Mucosa of gallbladder (tissue), 1 donor: ENCODE measurements at regions not wholly inside any gene's neighbourhood (a gene's known extent, or its start where the extent isn't known, plus 50 kb on each side); places are given as distances from the start of the nearest gene placed in this dataset.

Experiments used
- DNase-seq: peaks from one replicate; pipeline ENCODE4 v3.0.0-alpha.2; 2020; ENCODE audit warnings: low spot score
- donor health status: DM: no; HTN: no; CAD: no.

GRCh38 chr6:33967966-33968724 lies 164.3 kb upstream of the MLN start:
- DNase-seq = no peak

DNA sequence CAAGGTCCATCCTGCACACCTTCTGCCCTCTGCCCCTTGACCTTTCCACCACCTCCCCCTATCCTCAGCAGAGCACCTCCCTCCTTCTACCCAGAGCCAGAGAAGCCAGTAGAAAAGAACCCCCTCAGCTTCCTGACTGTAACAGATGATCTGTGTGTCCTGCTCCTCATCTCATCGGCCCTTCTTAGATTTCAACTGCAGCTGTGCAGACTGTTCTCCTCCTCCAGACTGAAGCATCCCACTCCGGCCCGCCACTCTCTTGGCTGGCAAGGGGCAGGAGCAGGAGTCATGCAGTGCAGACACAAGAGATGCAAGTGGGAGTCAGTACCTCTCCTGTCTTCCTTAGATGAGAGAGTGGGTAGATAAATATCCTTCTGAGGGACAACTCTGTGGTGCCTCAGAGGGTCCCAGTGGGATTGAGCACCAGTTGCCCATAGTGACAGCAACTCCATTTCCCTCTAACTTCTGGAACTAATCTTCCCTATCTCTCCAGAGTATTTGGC lies 163.5 kb upstream of the MLN start:
- no peak for DNase-seq

DNA sequence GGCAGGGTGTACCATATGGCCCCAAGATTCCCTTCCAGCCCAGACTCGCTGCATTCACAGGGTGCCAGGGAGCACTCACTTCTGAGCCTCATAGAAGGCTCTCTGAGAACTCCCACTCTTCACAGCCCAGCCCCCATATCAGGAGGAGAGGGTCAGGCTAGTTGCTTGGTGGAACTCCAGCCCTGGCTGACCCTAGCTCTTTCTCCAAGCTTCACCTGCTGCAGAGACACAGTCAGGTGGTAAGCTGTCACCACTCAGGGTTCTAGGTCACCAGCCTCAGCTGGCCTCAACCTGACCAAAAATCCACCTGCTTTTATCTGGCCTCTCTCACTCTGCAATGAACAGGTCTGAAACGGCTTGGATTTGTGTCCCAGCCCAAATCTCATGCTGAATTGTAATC lies 162.7 kb upstream of the MLN start:
- no peak for DNase-seq

DNA sequence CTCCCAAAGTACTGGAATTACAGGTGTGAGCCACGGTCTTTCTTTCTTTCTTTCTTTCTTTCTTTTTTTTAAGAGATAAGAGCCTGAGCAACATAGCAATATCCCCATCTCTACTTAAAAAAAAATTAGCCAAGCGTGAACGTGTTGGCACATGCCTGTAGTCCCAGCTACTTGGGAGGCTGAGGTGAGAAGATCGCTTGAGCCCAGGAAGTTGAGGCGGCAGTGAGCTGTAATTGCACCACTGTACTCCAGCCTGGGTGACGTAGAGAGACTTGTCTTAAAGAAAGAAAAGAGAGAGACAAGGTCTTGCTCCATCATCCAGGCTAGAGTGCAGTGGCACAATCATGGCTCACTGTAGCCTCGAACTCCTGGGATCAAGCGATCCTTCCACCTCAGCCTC lies 162.0 kb upstream of the MLN start:
- DNase-seq = no peak

- DNase-seq = no peak
These were observed 160.6 kb upstream of the MLN start for GRCh38 chr6:33964387-33964786.

GRCh38 chr6:33963136-33963750 lies 159.4 kb upstream of the MLN start:
- DNase-seq = no peak

GRCh38 chr6:33962246-33963027 lies 158.6 kb upstream of the MLN start:
- no peak for DNase-seq

DNA sequence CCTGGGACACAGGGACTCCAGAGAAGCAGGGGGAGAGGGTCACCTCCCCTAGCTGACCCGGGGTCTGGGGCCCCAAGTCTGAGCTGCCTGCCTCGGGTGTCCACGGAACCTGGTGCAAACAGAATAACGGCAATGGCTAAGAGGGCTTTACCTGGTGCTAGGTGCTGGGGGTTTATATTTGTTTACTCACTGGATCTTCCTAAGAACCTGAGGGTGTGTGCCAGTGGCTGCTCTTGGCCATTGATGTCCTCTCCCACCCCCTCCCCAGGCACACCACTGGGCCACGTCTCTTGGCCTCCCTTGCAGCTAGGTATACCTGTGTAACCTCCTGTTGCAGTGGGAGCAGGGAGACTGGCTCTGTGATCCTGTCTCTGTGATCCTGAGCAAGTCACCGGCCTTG lies 157.9 kb upstream of the MLN start:
- no peak for DNase-seq

- DNase-seq = no peak
These were observed 156.8 kb upstream of the MLN start for GRCh38 chr6:33960345-33961313.

DNA sequence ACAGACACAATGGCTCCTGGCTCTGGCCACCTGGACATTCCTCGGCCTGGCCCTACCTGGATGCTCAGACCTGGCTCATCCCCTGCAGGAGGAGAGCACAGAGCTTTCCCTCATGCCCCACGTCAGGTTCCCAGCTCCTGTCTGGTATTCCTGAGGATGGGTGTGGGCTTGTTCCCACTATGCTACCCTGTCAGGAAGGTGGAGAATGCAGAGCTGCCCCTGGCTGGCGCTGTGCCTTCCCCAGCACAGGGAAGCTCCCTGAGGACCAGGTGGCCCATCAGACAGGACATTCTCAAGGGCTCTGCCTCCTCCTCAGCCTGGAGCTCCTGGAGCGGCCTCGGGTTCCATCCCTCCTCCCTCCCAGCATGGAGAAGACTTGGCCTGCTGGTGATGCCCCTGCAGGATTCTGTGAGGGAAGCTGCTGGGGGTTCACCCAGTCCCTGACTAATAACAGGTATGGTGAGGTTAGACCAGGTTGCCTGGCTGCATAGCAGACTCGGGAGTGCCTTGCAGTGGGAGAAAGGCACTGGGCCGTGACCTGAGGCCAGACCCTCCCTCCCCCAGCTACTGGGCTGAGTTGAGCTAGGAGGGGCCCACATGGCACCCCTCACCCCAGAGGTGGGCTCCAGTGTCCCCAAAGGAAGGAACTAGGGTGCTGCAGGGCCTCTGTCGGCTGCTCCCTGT lies 156.0 kb upstream of the MLN start:
- DNase-seq = no peak

GRCh38 chr6:33959329-33959651 lies 155.5 kb upstream of the MLN start:
- DNase-seq = no peak

DNA sequence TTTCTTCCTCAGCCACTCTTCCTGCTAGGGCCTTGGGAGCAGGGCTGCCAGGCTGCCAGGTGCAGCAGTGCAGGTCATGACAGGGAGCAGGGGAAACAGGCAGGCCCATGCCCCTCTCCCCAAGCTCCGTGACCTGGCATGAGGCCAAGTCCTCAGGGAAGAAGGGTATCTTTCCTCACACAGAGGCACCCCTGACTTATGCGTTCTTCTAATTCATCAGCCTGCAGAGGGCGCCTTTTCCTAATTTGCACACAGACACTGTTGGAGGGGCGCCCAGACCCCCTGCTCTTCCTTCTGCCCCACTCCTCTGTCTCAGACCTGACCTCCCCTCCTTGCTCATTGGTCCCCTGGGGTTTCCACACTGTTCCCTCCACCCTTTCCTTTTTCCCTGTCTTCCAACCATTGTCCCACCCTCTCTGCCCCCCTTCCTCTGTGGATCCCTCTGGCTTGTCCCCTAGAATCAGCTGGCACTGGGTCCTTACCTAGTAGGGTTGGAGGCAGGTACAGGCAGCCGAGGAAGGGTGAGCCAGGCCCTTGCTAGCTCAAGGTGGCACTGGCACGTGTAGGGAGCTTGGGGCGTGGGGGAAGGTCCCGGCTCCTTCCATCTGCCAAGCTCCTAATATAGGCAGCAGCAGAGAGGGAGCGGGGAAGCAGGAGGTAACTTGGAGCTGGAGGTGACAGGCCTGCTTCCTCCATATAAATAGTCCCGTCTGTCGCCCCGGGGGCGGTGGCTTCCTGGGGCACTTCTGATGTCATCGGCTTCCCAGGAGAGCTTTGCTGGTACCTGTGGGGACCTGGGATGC lies 154.9 kb upstream of the MLN start:
- no peak for DNase-seq

- no peak for DNase-seq
These were observed 154.2 kb upstream of the MLN start for GRCh38 chr6:33957892-33958525.

GRCh38 chr6:33957131-33957891 lies 153.5 kb upstream of the MLN start:
- no peak for DNase-seq

DNA sequence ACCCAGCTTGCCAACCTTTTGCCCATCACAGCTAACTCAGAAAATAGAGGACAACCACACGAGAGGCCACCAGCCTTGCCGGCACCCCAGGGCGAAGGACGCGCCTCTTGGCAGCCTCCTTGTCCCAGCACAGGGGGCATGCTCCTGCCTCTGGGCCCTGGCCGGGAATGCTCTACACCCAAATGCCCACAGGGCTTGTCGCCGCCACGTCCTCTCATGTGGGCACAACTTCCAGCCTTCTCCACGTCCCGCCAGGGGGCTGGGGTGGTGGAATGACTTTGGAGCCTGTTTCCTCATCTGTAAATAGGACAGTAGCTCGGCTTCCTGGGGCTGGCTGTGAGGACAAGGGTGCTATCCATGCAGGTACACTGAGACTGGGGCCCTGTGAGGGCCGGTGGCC lies 152.4 kb upstream of the MLN start:
- no peak for DNase-seq

- DNase-seq = no peak
These were observed 151.8 kb upstream of the MLN start for GRCh38 chr6:33955566-33955965.

DNA sequence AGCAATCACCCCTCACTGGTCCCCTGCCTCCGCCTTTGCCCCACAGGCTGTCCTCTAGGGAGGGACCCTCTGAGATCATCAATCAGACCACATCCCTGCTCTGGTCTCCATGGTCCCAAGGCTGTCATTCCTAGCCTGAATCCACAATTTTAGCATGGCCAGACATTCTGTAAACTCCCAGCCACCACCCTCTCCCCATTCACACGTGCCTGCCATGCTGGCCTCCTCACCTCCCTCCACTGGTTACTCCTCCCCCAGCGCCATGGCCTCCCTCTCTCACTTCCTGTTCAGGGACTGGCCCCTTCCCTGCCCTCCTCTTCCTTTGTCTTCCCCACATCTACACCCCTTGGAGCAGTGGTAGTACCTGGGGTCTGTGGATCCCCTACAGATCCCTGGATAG lies 150.7 kb upstream of the MLN start:
- no peak for DNase-seq

DNA sequence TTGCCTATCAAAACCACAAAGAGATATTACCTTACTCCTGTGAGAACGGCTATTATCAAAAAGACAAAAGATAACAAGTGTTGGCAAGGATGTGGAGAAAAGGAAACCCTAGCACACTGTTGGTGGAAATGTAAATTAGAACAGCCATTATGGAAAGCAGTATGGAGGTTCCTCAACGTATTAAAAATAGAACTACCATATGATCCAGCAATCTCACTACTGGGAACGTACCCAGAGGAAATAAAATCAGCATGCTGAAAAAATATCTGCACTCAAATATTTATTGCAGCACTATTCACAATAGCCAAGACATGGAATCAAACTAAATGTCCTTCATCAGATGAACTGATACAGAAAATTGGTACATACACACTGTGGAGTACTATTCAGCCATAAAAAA lies 149.4 kb upstream of the MLN start:
- DNase-seq = no peak

GRCh38 chr6:33952016-33952415 lies 148.2 kb upstream of the MLN start:
- DNase-seq = no peak
